ENCODE measurements at regions not wholly inside any gene's neighbourhood (a gene's known extent, or its start where the extent isn't known, plus 50 kb on each side); places are given as distances from the start of the nearest gene placed in this dataset.

DNA sequence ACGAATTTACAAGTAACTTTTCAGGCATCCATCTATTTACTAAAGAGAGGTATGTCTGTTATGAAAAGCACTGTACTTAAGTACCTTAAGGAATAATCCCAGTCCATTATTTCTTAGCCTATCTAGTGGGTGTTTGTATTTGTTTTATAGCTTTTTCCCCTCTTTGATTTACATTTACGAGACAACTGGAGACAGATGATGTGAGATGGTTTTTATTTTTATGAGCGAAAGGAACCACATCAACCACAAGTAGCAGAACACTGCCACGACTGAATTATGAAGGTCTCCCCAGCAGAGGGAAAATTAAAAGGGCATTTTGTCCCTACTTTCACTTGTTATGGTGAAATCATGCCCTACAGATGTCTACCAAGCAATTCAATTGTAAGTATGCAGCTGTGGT is 357.8 kb downstream of the NFIB start:
- intact Hi-C loops (cut with micrococcal nuclease) = no loop called here
- H3K27ac ChIP-seq (ENCODE audit: insufficient read depth, low read depth, low read length) = no peak overlapping the region
- BruUV-seq (replicated peaks) = no TSS peak

More for the DNA sequence above, 357.8 kb downstream of the NFIB start:
- no peak for FAIRE-seq
- no peaks in the 10 kb centered on the region for H3K36me3 ChIP-seq (ENCODE audit: control insufficient read depth in 2 of 2, extremely low read depth in 1 of 2, insufficient read depth in 2 of 2, low read length in 2 of 2)
- H2AFZ ChIP-seq (ENCODE audit: low read depth, low read length) = no peak overlapping the region
- no peak overlapping the region for H3K4me3 ChIP-seq (replicated peaks in 1 of 3; ENCODE audit: insufficient read depth in 1 of 3, low read depth in 1 of 3, low read length in 3 of 3)
- TF ChIP-seq POLR2AphosphoS5 (IDR thresholded peaks at IDR 0.05; ENCODE audit: insufficient read depth, low read depth, low read length) = no peak
- TF ChIP-seq, protein P1, sequence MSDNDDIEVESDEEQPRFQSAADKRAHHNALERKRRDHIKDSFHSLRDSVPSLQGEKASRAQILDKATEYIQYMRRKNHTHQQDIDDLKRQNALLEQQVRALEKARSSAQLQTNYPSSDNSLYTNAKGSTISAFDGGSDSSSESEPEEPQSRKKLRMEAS (IDR thresholded peaks at IDR 0.05; ENCODE audit: insufficient read depth, insufficient read length) = no peak
- no peak for TF ChIP-seq MYC (IDR thresholded peaks at IDR 0.05; ENCODE audit: low read depth, low read length)
- TF ChIP-seq FOS (IDR thresholded peaks at IDR 0.05; ENCODE audit: borderline replicate concordance, insufficient read depth, low read length) = no peak
- TF ChIP-seq JUN (IDR thresholded peaks at IDR 0.05; ENCODE audit: borderline replicate concordance, insufficient read depth, insufficient read length, low read depth) = no peak
- TF ChIP-seq, protein P2, sequence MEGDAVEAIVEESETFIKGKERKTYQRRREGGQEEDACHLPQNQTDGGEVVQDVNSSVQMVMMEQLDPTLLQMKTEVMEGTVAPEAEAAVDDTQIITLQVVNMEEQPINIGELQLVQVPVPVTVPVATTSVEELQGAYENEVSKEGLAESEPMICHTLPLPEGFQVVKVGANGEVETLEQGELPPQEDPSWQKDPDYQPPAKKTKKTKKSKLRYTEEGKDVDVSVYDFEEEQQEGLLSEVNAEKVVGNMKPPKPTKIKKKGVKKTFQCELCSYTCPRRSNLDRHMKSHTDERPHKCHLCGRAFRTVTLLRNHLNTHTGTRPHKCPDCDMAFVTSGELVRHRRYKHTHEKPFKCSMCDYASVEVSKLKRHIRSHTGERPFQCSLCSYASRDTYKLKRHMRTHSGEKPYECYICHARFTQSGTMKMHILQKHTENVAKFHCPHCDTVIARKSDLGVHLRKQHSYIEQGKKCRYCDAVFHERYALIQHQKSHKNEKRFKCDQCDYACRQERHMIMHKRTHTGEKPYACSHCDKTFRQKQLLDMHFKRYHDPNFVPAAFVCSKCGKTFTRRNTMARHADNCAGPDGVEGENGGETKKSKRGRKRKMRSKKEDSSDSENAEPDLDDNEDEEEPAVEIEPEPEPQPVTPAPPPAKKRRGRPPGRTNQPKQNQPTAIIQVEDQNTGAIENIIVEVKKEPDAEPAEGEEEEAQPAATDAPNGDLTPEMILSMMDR (IDR thresholded peaks at IDR 0.05; ENCODE audit: extremely low read depth in 1 of 2, insufficient read depth in 1 of 2, low read depth in 1 of 2, low read length in 2 of 2) = no peak
- no peak for TF ChIP-seq POLR2A (IDR thresholded peaks at IDR 0.05; ENCODE audit: low read depth, low read length)
- no peak for TF ChIP-seq EZH2 (IDR thresholded peaks at IDR 0.05; ENCODE audit: borderline replicate concordance, low read depth, low read length, severe bottlenecking)
- no peak for TF ChIP-seq GATA2 (IDR thresholded peaks at IDR 0.05; ENCODE audit: insufficient read depth, insufficient read length, low read depth, low read length)
- dilution Hi-C loops (cut with MboI; ENCODE audit: extremely low pct_ligation_motif_present, low sequenced_read_pairs) = no loop called here
- H3K9me1 ChIP-seq (replicated peaks; ENCODE audit: control insufficient read depth, extremely low read depth, insufficient read depth, low read length) = no peaks in the 10 kb centered on the region
- POLR2A ChIA-PET = interaction anchor here (0.7 kb wide), 1 partner anchor 60 kb away, joined by 3 read pairs; no protein-coding TSS in a partner anchor
- CTCF ChIA-PET = interaction anchor here (1.6 kb wide), 1 partner anchor 71 kb away, joined by 3 read pairs; no protein-coding TSS in a partner anchor
- no peak overlapping the region for H3K4me2 ChIP-seq (ENCODE audit: insufficient read depth, low read length)
- no peak for DNase-seq (ENCODE audit: low read depth, low spot score)
- H4K20me1 ChIP-seq (replicated peaks; ENCODE audit: control insufficient read depth, extremely low read depth, insufficient read depth, low read length) = no peaks in the 10 kb centered on the region
- H3K9ac ChIP-seq (replicated peaks; ENCODE audit: extremely low read depth, insufficient read depth, low read length) = no peak overlapping the region
- H3K27me3 ChIP-seq (ENCODE audit: control insufficient read depth in 2 of 2, insufficient read depth in 2 of 2, low read length in 2 of 2) = no peaks in the 10 kb centered on the region
- no peaks in the 10 kb centered on the region for H3K4me1 ChIP-seq (ENCODE audit: control insufficient read depth, extremely low read depth, insufficient read depth, low read length)
- no peaks in the 10 kb centered on the region for H3K79me2 ChIP-seq (ENCODE audit: control insufficient read depth, insufficient read depth, low read length)
- no peaks in the 10 kb centered on the region for H3K9me3 ChIP-seq (replicated peaks; ENCODE audit: control insufficient read depth, insufficient read depth, low read length)

Data from endothelial cell of umbilical vein (primary cell).